GM23338 (cell line): ENCODE measurements at regions not wholly inside any gene's neighbourhood (a gene's known extent, or its start where the extent isn't known, plus 50 kb on each side); places are given as distances from the start of the nearest gene placed in this dataset.
A peak's percentile ranks its signal among the peaks of the same experiment; 100 is the strongest.

ENCODE experiments used
- ATAC-seq: fragments of 200-7000 bp; cut with Tn5 transposase; 3 replicates; pipeline ENCODE4 v1.9.1; 2020
- DNase-seq: peaks from one replicate; pipeline ENCODE4 v3.0.0-alpha.2; 2015; ENCODE audit warnings: low spot score
- H2AFZ ChIP-seq: fragments of 200-600 bp; sonication (generic); 2 replicates; pipeline ENCODE4 v1.8.0; 2016; ENCODE audit warnings: antibody characterized with exemption, mild to moderate bottlenecking, moderate library complexity
- H3F3A ChIP-seq: fragments of 200-600 bp; sonication (generic); replicated peaks from 2 replicates; pipeline ENCODE4 v1.8.0; 2017; ENCODE audit warnings: antibody characterized with exemption, mixed run types, low read depth
- H3K27ac ChIP-seq: fragments of 200-600 bp; sonication (generic); 2 replicates; pipeline ENCODE4 v1.6.1; 2016; ENCODE audit warnings: low read depth
- H3K27me3 ChIP-seq: fragments of 200-600 bp; sonication (generic); 2 replicates; pipeline ENCODE4 v1.8.0; 2016; ENCODE audit warnings: mild to moderate bottlenecking, mixed run types, moderate library complexity; ENCODE audit not compliant: insufficient read depth
- H3K36me3 ChIP-seq: fragments of 200-600 bp; sonication (generic); 2 replicates; pipeline ENCODE4 v1.8.0; 2016; ENCODE audit warnings: mild to moderate bottlenecking; ENCODE audit not compliant: insufficient read depth
- H3K4me1 ChIP-seq: fragments of 200-600 bp; sonication (generic); 2 replicates; pipeline ENCODE4 v1.8.0; 2016; ENCODE audit warnings: mild to moderate bottlenecking, moderate library complexity; ENCODE audit not compliant: insufficient read depth
- H3K4me2 ChIP-seq: fragments of 200-600 bp; sonication (generic); 2 replicates; pipeline ENCODE4 v1.7.1; 2017; ENCODE audit warnings: mixed run types
- H3K4me3 ChIP-seq: fragments of 200-600 bp; sonication (generic); 2 replicates; pipeline ENCODE4 v1.6.1; 2016; ENCODE audit warnings: mixed run types
- H3K79me2 ChIP-seq: fragments of 200-600 bp; sonication (generic); replicated peaks from 2 replicates; pipeline ENCODE4 v1.8.0; 2017; ENCODE audit warnings: mild to moderate bottlenecking; ENCODE audit not compliant: insufficient read depth
- H3K9me2 ChIP-seq: fragments of 200-600 bp; sonication (generic); 2 replicates; pipeline ENCODE4 v1.8.0; 2017; ENCODE audit not compliant: insufficient read depth
- H4K20me1 ChIP-seq: fragments of 200-600 bp; sonication (generic); replicated peaks from 2 replicates; pipeline ENCODE4 v1.8.0; 2017; ENCODE audit warnings: mild to moderate bottlenecking; ENCODE audit not compliant: insufficient read depth
- H3K27ac Mint-ChIP-seq: 2 replicates; pipeline ENCODE4 v1.8.0; 2020; ENCODE audit warnings: inconsistent platforms, mild to moderate bottlenecking, moderate library complexity, mixed read lengths
- H3K27me3 Mint-ChIP-seq: 3 replicates; pipeline ENCODE4 v1.8.0; 2022; ENCODE audit warnings: low read depth, mild to moderate bottlenecking, moderate library complexity, mixed read lengths, inconsistent platforms; ENCODE audit not compliant: insufficient read depth, poor library complexity
- H3K36me3 Mint-ChIP-seq: 3 replicates; pipeline ENCODE4 v1.8.0; 2021; ENCODE audit warnings: low read depth, mild to moderate bottlenecking, inconsistent platforms, moderate library complexity, mixed read lengths
- H3K4me1 Mint-ChIP-seq: 3 replicates; pipeline ENCODE4 v1.8.0; 2020; ENCODE audit warnings: mild to moderate bottlenecking, inconsistent platforms, mixed read lengths
- H3K4me3 Mint-ChIP-seq: 3 replicates; pipeline ENCODE4 v1.8.0; 2021; ENCODE audit warnings: moderate library complexity, mild to moderate bottlenecking, inconsistent platforms, mixed read lengths
- H3K9me3 Mint-ChIP-seq: 3 replicates; pipeline ENCODE4 v1.8.0; 2020; ENCODE audit warnings: moderate library complexity, mild to moderate bottlenecking, inconsistent platforms, mixed read lengths
- CREB1 ChIP-seq: fragments of 250-450 bp; sonication (Bioruptor Pico); IDR thresholded peaks from 2 replicates; pipeline ENCODE4 v1.5.0; 2020; ENCODE audit warnings: low read depth, mild to moderate bottlenecking, moderate library complexity
- ETS1 ChIP-seq: IDR thresholded peaks from 2 replicates; pipeline ENCODE4 v1.6.1; 2016; ENCODE audit warnings: antibody characterized with exemption
- EZH2 ChIP-seq: fragments of 200-600 bp; sonication (generic); IDR thresholded peaks from one replicate; pipeline ENCODE4 v1.8.0; 2017; ENCODE audit warnings: antibody characterized with exemption, mild to moderate bottlenecking, low read depth; ENCODE audit not compliant: unreplicated experiment
- EZH2phosphoT487 ChIP-seq: fragments of 200-600 bp; sonication (generic); IDR thresholded peaks from one replicate; pipeline ENCODE4 v1.8.1; 2018; ENCODE audit warnings: antibody characterized with exemption; ENCODE audit not compliant: unreplicated experiment
- JUNB ChIP-seq: IDR thresholded peaks from one replicate; pipeline ENCODE4 v1.6.1; 2016; ENCODE audit warnings: antibody characterized with exemption; ENCODE audit not compliant: unreplicated experiment
- NANOG ChIP-seq: IDR thresholded peaks from 2 replicates; pipeline ENCODE4 v1.6.1; 2016; ENCODE audit warnings: antibody characterized with exemption, borderline replicate concordance
- POLR2AphosphoS5 ChIP-seq: IDR thresholded peaks from 2 replicates; pipeline ENCODE4 v1.6.1; 2016; ENCODE audit warnings: antibody characterized with exemption, low read depth
- REST ChIP-seq: IDR thresholded peaks from one replicate; pipeline ENCODE4 v1.6.1; 2018; ENCODE audit warnings: antibody characterized with exemption; ENCODE audit not compliant: unreplicated experiment
- ZNF114 ChIP-seq: fragments of 250-450 bp; sonication (Bioruptor Pico); IDR thresholded peaks from 2 replicates; pipeline ENCODE4 v1.5.0; 2020; ENCODE audit warnings: mild to moderate bottlenecking, moderate library complexity
- ZNF331 ChIP-seq: fragments of 250-450 bp; sonication (Bioruptor Pico); IDR thresholded peaks from 2 replicates; pipeline ENCODE4 v1.5.0; 2020; ENCODE audit warnings: low read depth, mild to moderate bottlenecking, moderate library complexity
- ZNF462 ChIP-seq: fragments of 250-450 bp; sonication (Bioruptor Pico); IDR thresholded peaks from 2 replicates; pipeline ENCODE4 v1.5.0; 2020; ENCODE audit warnings: mild to moderate bottlenecking, moderate library complexity

- TF ChIP-seq ZNF331 (CRISPR knock-in tag) (no peak), REST (no peak), NANOG (no peak), ZNF114 (CRISPR knock-in tag) (no peak)
Observed at GRCh38 chr1:29481031-29481430, 244.7 kb downstream of the PTPRU start (continued).

- Histone ChIP-seq H3F3A (no peaks in the 10 kb centered on the region), H3K4me1 (peaks cover 10% of the 10 kb centered on the region), H3K4me2 (peak overlapping the region; percentile 74), H3K27ac (no peak overlapping the region), H3K9me2 (no peaks in the 10 kb centered on the region), H3K4me3 (peak overlapping the region; percentile 69), H3K27me3 (0 out of 2 replicates have a peak, but pooled peaks cover 4% of the 10 kb centered on the region), H2AFZ (0 out of 2 replicates have a peak overlapping the region, but pooled peaks have one; percentile 80), H4K20me1 (no peaks in the 10 kb centered on the region), H3K79me2 (no peaks in the 10 kb centered on the region), H3K36me3 (no peaks in the 10 kb centered on the region)
- H3K27ac Mint-ChIP-seq: no peak overlapping the region
- H3K36me3 Mint-ChIP-seq: no peaks in the 10 kb centered on the region
- ATAC-seq: peak; percentile 20
- H3K4me1 Mint-ChIP-seq: peaks cover 12% of the 10 kb centered on the region
- peak overlapping the region; percentile 68 for H3K4me3 Mint-ChIP-seq
- peaks cover 4% of the 10 kb centered on the region for H3K27me3 Mint-ChIP-seq
- DNase-seq: peak; percentile 18
- no peaks in the 10 kb centered on the region for H3K9me3 Mint-ChIP-seq
- TF ChIP-seq EZH2: no peak
- TF ChIP-seq ZNF462 (CRISPR knock-in tag): no peak
- no peak for TF ChIP-seq ETS1
- no peak for TF ChIP-seq NANOG
- no peak for TF ChIP-seq POLR2AphosphoS5
- no peak for TF ChIP-seq EZH2phosphoT487
- TF ChIP-seq CREB1 (CRISPR knock-in tag): no peak
- TF ChIP-seq REST: no peak
- TF ChIP-seq ZNF114 (CRISPR knock-in tag): no peak
- TF ChIP-seq ZNF331 (CRISPR knock-in tag): no peak
- TF ChIP-seq JUNB: no peak
Observed at GRCh38 chr1:29478879-29479278, 242.6 kb downstream of the PTPRU start.
